ENCODE measurements at regions not wholly inside any gene's neighbourhood (a gene's known extent, or its start where the extent isn't known, plus 50 kb on each side); places are given as distances from the start of the nearest gene placed in this dataset.

DNA sequence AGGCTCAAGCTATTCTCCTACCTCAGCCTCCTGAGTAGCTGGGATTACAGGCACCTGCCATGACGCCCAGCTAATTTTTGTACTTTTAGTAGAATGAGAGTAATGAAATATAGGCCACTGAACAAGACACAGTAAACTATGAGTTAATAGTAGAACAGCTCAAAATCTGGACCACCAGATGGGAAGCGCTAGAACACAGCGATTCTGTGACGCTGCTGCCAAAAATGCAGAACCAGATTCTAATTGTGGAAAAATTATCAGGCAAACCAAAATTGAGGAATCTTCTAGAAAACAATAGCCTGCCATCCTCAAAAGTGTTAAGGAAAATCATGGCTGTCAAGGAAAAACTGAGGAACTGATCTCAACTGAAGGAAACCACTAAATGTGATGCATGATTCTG lies 111.4 kb upstream of the TIAM1 start:
- ATAC-seq = no peak
- intact Hi-C loops (cut with DNase I) = no loop called here
- 64% methylated on average over 4 of the region's 4 CpGs for WGBS

GRCh38 chr21:31450980-31451379 lies 106.9 kb upstream of the TIAM1 start:
- no peaks in the 10 kb centered on the region for H3K27me3 ChIP-seq (ENCODE audit: control insufficient read depth, insufficient read depth)
- no peaks in the 10 kb centered on the region for H3K9me3 ChIP-seq (ENCODE audit: control insufficient read depth, low read length)
- WGBS = 78% methylated on average over 9 of the region's 9 CpGs
- DNase-seq (peak in 1 of 3 donors; percentile 67), ATAC-seq (peak; percentile 45 to 48)
- no peak overlapping the region for H3K4me3 ChIP-seq (ENCODE audit: low read length)
- intact Hi-C loops (cut with DNase I) = no loop called here
- H3K4me1 ChIP-seq (ENCODE audit: control insufficient read depth, insufficient read depth, low read length) = no peaks in the 10 kb centered on the region
- no peak overlapping the region for H3K27ac ChIP-seq (ENCODE audit: low read length)

More for the DNA sequence above, 111.4 kb upstream of the TIAM1 start:
- Histone ChIP-seq H3K9me3 (ENCODE audit: control insufficient read depth, low read length) (no peaks in the 10 kb centered on the region), H3K4me1 (ENCODE audit: control insufficient read depth, insufficient read depth, low read length) (no peaks in the 10 kb centered on the region), H3K4me3 (ENCODE audit: low read length) (no peak overlapping the region), H3K27me3 (ENCODE audit: control insufficient read depth, insufficient read depth) (no peaks in the 10 kb centered on the region), H3K27ac (ENCODE audit: low read length) (no peak overlapping the region)
- no peak for DNase-seq

- intact Hi-C loops (cut with DNase I) = no loop called here
- Histone ChIP-seq H3K27me3 (ENCODE audit: control insufficient read depth, insufficient read depth) (no peaks in the 10 kb centered on the region), H3K4me1 (ENCODE audit: control insufficient read depth, insufficient read depth, low read length) (no peaks in the 10 kb centered on the region), H3K27ac (ENCODE audit: low read length) (no peak overlapping the region), H3K4me3 (ENCODE audit: low read length) (no peak overlapping the region), H3K9me3 (ENCODE audit: control insufficient read depth, low read length) (no peaks in the 10 kb centered on the region)
- 55% methylated on average over 11 of the region's 11 CpGs for WGBS
- no peak for ATAC-seq
- DNase-seq = peak in 1 of 3 donors; percentile 47
These were observed 106.0 kb upstream of the TIAM1 start for GRCh38 chr21:31449921-31450535.

DNA sequence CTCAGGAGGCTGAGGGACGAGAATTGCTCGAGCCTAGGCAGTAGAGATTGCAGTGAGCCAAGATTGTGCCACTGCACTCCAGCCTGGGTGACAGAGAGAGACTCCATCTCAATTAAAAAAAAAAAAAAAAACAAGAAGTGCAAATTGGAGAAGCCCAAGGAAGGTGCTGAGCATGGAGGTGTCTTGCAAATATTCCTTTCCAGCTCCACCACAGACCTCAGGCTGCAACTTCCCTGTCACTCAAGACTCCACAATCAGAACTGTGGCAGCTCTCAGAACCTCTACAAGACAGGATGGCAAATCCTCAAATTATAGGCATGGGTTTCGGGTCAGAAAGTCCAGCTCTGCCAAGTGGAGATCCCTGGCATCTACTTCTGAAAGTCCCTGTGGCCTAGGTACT lies 104.4 kb upstream of the TIAM1 start:
- no peaks in the 10 kb centered on the region for H3K27me3 ChIP-seq (ENCODE audit: control insufficient read depth, insufficient read depth)
- no peak overlapping the region for H3K27ac ChIP-seq (ENCODE audit: low read length)
- WGBS = 61% methylated on average over 3 of the region's 3 CpGs
- H3K9me3 ChIP-seq (ENCODE audit: control insufficient read depth, low read length) = no peaks in the 10 kb centered on the region
- DNase-seq (no peak), ATAC-seq (no peak)
- H3K4me1 ChIP-seq (ENCODE audit: control insufficient read depth, insufficient read depth, low read length) = no peaks in the 10 kb centered on the region
- no peak overlapping the region for H3K4me3 ChIP-seq (ENCODE audit: low read length)
- intact Hi-C loops (cut with DNase I) = no loop called here

GRCh38 chr21:31447505-31447904 lies 103.4 kb upstream of the TIAM1 start:
- no peak overlapping the region for H3K4me3 ChIP-seq (ENCODE audit: low read length)
- ATAC-seq (no peak), DNase-seq (no peak)
- H3K27me3 ChIP-seq (ENCODE audit: control insufficient read depth, insufficient read depth) = no peaks in the 10 kb centered on the region
- intact Hi-C loops (cut with DNase I) = no loop called here
- H3K4me1 ChIP-seq (ENCODE audit: control insufficient read depth, insufficient read depth, low read length) = no peaks in the 10 kb centered on the region
- no peak overlapping the region for H3K27ac ChIP-seq (ENCODE audit: low read length)
- WGBS = 36% methylated on average over 3 of the region's 3 CpGs
- H3K9me3 ChIP-seq (ENCODE audit: control insufficient read depth, low read length) = no peaks in the 10 kb centered on the region

DNA sequence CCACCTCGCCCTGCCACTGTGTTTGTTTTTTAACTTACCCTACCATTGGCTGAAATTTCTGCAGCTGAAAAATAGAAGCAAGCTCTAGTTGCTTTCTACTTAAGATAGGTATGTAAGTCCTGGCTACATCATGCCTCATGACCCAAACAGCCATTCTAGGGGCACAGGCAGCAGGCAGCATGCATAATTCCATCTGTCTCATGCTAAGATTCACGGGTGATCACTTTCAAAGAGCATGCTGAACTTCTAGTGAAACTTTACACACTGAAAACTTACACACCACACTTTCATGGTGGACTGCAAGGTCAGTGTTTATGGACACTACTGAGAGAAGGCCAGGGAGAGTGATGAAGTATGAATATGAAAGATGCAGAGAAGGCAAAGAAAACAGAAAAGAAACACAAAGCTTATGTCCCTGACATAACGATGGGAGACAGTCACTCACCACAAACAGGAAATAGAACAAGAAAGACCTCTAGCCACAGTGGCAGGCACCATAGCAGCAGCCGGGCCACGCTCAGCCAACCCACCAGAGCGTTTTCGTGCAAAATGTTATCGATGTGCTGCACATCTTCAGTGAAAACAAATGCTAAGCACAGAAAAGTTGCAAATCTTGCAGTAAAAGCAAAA lies 102.3 kb upstream of the TIAM1 start:
- ATAC-seq (no peak), DNase-seq (no peak)
- H3K4me1 ChIP-seq (ENCODE audit: control insufficient read depth, insufficient read depth, low read length) = no peaks in the 10 kb centered on the region
- H3K9me3 ChIP-seq (ENCODE audit: control insufficient read depth, low read length) = no peaks in the 10 kb centered on the region
- no peak overlapping the region for H3K4me3 ChIP-seq (ENCODE audit: low read length)
- no peaks in the 10 kb centered on the region for H3K27me3 ChIP-seq (ENCODE audit: control insufficient read depth, insufficient read depth)
- H3K27ac ChIP-seq (ENCODE audit: low read length) = no peak overlapping the region
- WGBS = 62% methylated on average over 8 of the region's 8 CpGs
- intact Hi-C loops (cut with DNase I) = no loop called here

GRCh38 chr21:31445137-31445536 lies 101.1 kb upstream of the TIAM1 start:
- no peaks in the 10 kb centered on the region for H3K27me3 ChIP-seq (ENCODE audit: control insufficient read depth, insufficient read depth)
- no peak overlapping the region for H3K4me3 ChIP-seq (ENCODE audit: low read length)
- no peak overlapping the region for H3K27ac ChIP-seq (ENCODE audit: low read length)
- 93% methylated on average over 4 of the region's 4 CpGs for WGBS
- intact Hi-C loops (cut with DNase I) = no loop called here
- H3K9me3 ChIP-seq (ENCODE audit: control insufficient read depth, low read length) = no peaks in the 10 kb centered on the region
- ATAC-seq (no peak), DNase-seq (no peak)
- H3K4me1 ChIP-seq (ENCODE audit: control insufficient read depth, insufficient read depth, low read length) = no peaks in the 10 kb centered on the region

DNA sequence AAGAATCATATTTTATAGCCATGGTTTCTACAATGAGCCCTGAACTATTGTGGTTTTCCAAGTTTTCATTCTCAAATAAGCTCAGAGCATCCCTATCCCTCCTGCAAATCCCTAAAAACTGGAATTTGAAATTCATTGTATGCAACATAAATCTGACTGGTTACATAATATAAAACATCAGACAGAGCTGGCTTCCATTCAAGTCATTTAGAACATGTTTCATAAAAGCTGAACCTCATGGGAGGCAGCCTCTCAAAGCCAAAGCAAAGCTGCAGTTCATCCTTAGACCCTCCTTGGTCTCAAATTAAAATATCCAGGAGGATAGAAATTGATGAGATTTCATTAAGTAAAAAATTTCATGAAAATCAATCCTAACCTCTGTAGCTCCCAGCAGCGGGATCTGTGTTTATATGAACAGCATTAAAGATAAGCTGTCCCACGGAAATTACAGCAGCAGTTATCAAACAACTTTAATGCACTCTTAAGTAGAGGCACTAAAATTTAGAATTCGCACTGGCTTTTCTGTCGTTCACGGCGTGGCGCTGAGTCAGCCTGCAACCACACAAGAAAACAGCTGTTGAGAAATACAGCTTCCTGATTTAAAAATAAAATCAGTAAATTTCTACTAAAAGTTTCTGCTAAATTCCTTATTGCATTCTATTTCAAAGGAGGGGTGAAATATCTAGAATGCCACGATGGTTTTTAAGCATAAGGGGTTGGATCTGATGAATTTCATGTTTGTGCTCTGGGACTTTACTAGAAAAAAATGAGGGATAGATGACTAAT lies 99.9 kb upstream of the TIAM1 start:
- 35% methylated on average over 8 of the region's 8 CpGs for whole genome bisulfite sequencing
- peak; percentile 38 to 77 (median 64) for DNase-seq

GRCh38 chr21:31442339-31442738 lies 98.3 kb upstream of the TIAM1 start:
- Histone ChIP-seq H3K9me3 (ENCODE audit: control insufficient read depth, low read length) (no peaks in the 10 kb centered on the region), H3K4me3 (ENCODE audit: low read length) (no peak overlapping the region), H3K27ac (ENCODE audit: low read length) (no peak overlapping the region), H3K27me3 (ENCODE audit: control insufficient read depth, insufficient read depth) (no peaks in the 10 kb centered on the region), H3K4me1 (ENCODE audit: control insufficient read depth, insufficient read depth, low read length) (no peaks in the 10 kb centered on the region)
- intact Hi-C loops (cut with DNase I) = no loop called here
- ATAC-seq (no peak), DNase-seq (peak in 1 of 3 donors; percentile 66)
- 72% methylated on average over 6 of the region's 6 CpGs for WGBS

More for the DNA sequence above, 99.9 kb upstream of the TIAM1 start:
- Histone ChIP-seq H3K4me1 (ENCODE audit: control insufficient read depth, insufficient read depth, low read length) (no peaks in the 10 kb centered on the region), H3K4me3 (ENCODE audit: low read length) (no peak overlapping the region), H3K9me3 (ENCODE audit: control insufficient read depth, low read length) (no peaks in the 10 kb centered on the region), H3K27me3 (ENCODE audit: control insufficient read depth, insufficient read depth) (no peaks in the 10 kb centered on the region), H3K27ac (ENCODE audit: low read length) (no peak overlapping the region)
- intact Hi-C loops (cut with DNase I) = no loop called here
- peak in 1 of 2 donors; percentile 33 for ATAC-seq

- Histone ChIP-seq H3K27ac (ENCODE audit: low read length) (no peak overlapping the region), H3K4me3 (ENCODE audit: low read length) (no peak overlapping the region), H3K27me3 (ENCODE audit: control insufficient read depth, insufficient read depth) (no peaks in the 10 kb centered on the region), H3K4me1 (ENCODE audit: control insufficient read depth, insufficient read depth, low read length) (no peaks in the 10 kb centered on the region), H3K9me3 (ENCODE audit: control insufficient read depth, low read length) (no peaks in the 10 kb centered on the region)
- intact Hi-C loops (cut with DNase I) = no loop called here
- ATAC-seq (no peak), DNase-seq (peak in 1 of 3 donors; percentile 36)
- WGBS = 92% methylated on average over 9 of the region's 9 CpGs
These were observed 85.4 kb upstream of the TIAM1 start for GRCh38 chr21:31429506-31429905.

DNA sequence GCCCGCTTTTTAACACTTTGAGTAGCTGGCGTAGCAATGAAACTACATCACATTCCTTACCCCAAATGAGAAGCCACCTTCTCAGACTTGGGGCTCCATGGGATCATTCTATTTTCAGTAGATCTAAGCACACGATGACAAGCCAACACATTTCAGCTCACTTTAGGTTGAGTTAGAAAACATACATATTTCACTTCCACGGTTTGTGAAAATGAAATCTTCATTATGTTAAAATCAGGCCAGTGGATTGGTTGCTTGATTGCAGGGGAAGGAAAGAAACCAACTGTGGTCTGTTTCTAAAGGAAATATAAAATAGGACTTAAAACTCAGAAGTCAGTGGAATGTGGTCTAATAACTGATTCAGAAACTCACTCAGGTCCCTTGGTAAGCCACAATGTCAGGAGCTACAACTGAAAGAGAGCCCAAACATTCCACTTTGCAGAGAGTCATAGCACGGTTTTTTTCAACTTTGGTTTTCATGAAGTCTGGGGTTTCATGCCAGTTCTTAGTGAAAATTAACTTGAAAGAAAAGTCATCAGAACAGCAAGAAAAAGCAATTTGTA lies 82.3 kb upstream of the TIAM1 start:
- DNase-seq = no peak
- no peaks in the 10 kb centered on the region for H3K4me1 ChIP-seq (ENCODE audit: control insufficient read depth, insufficient read depth, low read length)
- no peaks in the 10 kb centered on the region for H3K27me3 ChIP-seq (ENCODE audit: control insufficient read depth, insufficient read depth)
- ATAC-seq = no peak
- H3K9me3 ChIP-seq (ENCODE audit: control insufficient read depth, low read length) = no peaks in the 10 kb centered on the region
- 85% methylated on average over 5 of the region's 5 CpGs for WGBS
- H3K27ac ChIP-seq (ENCODE audit: low read length) = no peak overlapping the region
- intact Hi-C loops (cut with DNase I) = no loop called here
- H3K4me3 ChIP-seq (ENCODE audit: low read length) = no peak overlapping the region

All from right cardiac atrium (tissue), 5 donors.